Islet precursor cell (in vitro differentiated cells): ENCODE measurements at regions not wholly inside any gene's neighbourhood (a gene's known extent, or its start where the extent isn't known, plus 50 kb on each side); places are given as distances from the start of the nearest gene placed in this dataset.
"Not testable (repeated sequence)": the region's sequence is repeated elsewhere in the genome, so short reads cannot be mapped to it uniquely, and the experiment has no call there.

ENCODE experiments used
- DNase-seq: peaks from one replicate; pipeline ENCODE4 v3.0.0-alpha.2; 2018

DNA sequence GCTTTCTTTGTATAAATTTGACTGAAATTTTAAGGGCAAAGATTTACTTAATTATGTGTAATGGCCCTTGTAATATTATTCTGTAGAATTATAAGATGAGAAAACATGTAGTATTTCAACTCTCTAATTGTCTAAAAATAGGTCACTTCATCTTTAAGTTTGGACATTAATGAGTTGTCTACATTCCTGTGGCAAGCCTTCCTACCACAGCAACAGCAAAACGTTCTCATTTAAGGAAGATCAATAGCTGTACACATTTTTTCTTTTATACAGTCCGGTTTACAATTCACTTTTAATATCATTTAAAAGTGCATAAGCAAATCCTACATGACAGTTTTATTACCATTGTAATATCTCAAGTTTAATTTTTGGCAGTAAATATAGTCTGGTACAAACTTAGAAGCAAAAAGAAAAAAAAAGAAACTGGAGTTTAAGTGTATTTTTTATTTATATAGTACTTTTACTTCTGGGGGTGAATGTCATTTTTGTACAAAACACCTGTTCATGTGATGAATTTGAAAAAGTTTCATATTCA lies 501.8 kb downstream of the ZPLD1 start:
- no peak for DNase-seq

DNA sequence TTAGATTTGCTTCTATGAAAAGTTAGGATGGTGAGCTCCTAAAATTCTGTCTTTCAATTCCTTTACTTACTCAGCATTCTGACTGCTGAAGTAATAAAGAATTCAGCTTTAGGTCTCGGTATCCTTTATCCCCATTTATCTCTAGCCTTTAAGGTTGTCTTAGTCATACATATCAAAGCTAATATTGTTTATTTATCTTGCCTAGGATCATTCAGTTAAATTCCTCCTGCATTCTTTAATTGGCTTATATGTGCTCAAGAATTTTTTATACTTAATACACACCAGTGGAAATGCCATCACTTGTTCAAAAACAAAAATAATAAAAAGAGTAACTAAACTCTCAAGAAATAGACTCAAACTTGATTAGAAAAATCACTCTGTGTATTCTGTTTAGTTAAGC lies 507.0 kb downstream of the ZPLD1 start:
- DNase-seq, result no peak

DNA sequence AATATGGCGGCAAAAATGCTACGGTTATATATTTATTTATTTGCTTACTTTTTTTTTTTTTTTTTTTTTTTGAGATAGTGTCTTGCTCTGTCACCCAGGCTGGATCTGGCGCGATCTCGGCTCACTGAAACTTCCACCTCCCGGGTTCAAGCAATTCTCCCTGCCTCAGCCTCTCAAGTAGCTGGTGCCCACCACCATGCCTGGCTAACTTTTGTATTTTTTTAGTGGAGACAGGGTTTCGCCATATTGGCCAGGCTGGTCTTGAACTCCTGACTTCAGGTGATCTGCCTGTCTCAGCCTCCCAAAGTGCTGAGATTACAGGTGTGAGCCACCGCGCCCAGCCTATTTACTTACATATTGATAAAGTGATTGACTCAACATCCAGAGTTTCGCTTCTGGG lies 511.6 kb downstream of the ZPLD1 start:
- not testable (repeated sequence) for DNase-seq

- DNase-seq, result no peak
These were observed 537.5 kb downstream of the ZPLD1 start for GRCh38 chr3:102972350-102972749.

GRCh38 chr3:102974333-102974732 lies 539.5 kb downstream of the ZPLD1 start:
- DNase-seq, result no peak

GRCh38 chr3:102979191-102979590 lies 544.4 kb downstream of the ZPLD1 start:
- DNase-seq, result no peak

- no peak for DNase-seq
These were observed 545.0 kb downstream of the ZPLD1 start for GRCh38 chr3:102979682-102980354.

DNA sequence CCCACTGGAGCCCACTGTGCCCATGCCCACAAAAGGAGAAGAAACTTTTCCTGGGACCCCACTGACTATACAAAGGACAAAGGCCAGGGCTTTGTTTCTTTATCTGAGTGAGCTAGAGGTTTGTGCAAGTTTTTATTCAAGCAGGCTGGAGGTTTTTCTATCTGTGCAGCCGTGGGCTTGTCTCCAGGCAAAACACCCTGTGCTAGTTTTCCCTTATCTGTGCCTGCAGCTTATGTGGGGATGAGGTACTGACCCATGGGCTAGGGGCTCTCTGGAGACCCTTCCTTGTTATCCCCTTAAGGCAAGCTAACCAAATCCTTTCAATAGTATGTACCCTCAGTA lies 545.5 kb downstream of the ZPLD1 start:
- DNase-seq, result no peak

- DNase-seq, result no peak
These were observed 567.8 kb downstream of the ZPLD1 start for GRCh38 chr3:103002425-103003176.

DNA sequence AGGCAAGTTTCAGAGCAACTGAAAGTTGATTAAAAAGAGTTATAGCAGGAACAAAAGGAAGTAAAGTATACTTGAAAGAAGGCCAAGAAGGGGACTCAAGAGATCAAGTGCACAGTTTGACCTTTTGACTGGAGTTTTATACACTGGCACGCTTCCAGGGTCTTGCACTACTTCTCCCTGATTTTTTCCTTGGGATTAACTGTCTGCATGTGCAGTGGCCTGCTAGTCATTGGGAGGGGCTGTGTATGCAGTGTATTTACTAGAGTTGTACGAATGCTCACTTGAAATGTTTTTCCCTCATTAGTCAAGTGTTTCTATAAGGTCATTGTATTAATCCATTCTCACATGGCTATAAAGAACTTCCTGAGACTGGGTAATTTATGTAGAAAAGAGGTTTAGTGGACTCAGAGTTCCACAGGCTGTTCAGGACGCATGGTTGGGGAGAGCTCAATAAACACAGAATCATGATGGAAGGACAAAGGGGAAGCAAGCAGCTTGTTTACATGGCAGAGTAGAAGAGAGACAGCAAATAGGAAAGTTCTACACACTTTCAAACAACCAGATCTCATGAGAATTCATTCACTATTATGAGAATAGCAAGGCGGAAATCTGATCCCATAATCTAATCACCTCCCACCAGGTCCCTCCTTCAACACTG lies 571.8 kb downstream of the ZPLD1 start:
- no peak for DNase-seq

DNA sequence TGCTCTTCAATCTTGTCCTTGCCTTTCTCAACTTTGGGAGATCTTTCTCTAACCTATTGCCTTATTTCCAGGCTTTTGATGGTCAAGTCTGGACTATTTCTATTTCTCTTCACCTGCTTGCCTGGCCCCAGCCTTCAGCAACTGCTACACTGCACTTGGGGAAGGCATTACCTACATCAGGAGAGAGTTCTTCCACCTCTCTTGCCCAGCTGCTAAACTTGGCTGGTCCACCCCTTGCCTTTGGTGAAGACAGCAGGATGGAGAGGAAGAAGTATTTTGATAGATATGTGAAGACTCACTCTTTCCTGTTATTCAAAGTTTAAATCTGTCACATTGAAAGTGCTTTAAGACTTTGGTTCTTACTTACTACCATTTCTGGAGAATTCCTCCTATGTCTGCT lies 574.8 kb downstream of the ZPLD1 start:
- DNase-seq, result no peak

GRCh38 chr3:103025880-103026279 lies 591.1 kb downstream of the ZPLD1 start:
- no peak for DNase-seq

- DNase-seq, result no peak
These were observed 599.0 kb downstream of the ZPLD1 start for GRCh38 chr3:103033841-103034240.

DNA sequence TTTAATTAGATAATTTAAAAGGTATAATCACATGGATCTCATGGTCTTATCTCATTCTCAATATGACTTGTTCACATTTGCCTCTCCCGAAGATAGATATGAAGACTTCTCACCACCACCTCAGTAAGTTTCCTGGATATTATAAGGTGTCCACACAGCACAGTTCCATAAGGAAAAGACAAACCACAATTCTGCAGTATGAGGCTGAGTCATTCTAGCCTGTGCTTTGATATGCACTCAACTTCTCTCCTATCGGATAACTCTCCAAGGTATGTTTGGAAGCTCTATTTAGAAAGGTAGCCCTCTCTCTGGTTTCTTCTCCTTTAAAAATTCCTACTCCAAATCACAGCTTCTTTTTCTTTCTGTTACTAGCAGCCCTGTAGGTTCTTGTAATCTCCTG lies 612.8 kb downstream of the ZPLD1 start:
- no peak for DNase-seq

DNA sequence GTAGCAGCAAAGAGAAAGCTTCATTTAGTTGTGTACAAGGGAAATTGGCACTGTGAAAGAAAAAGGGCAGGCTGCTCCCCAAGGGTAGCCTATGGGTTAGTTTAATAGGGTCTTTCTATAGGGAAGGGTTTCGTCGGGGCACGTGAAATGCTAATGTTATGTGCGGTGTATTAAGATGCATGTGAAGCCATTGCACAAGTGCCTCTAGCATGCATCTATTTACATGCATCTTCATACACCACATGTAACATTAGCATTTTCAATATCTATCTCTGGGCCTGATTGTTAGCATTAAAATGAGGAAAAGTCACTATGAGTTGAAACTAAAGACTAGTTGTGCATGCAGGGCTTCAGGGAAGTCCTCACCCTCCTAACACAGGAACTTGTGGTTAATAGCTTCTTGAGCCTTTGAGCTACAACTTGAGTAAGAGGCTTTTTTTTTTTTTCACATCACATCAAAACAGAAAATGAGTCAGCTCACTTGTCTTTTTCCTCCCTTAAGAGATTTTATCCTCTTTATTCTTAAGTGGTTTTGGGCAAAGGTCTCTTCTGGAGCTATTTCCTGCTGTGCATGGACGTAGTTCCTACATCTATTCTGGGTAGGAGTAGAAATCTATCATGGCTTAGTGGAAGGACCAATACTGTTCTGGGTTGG lies 613.4 kb downstream of the ZPLD1 start:
- DNase-seq, result no peak

DNA sequence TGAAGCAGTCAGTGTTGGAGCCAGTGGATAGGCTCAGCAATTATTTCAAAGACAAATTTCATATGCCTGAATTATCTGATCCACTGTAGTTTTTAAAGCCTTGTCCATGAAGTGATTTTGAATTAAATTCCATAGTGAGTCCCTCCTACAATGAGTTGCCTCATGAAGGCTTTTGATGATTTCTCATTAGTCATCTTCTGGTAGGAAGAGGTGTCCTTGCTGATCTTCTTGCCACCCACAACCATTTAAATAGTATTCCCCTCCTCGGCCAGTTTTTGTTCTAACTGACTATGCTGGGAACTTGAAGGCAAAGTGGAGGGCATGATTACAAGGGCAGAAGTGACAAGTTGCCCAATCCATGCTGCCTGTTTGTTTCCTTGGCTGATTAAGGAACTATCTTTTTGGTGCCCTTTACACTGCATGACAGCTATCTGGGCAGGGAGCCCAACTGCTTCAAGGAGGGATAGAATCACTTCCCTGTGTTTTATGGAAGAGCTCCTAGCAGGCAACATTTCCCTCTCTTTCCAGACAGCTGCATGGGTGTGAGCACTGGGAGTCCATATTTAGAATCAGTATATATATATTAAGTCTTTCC lies 617.5 kb downstream of the ZPLD1 start:
- no peak for DNase-seq

GRCh38 chr3:103055021-103055520 lies 620.3 kb downstream of the ZPLD1 start:
- DNase-seq, result no peak

GRCh38 chr3:103056542-103056941 lies 621.7 kb downstream of the ZPLD1 start:
- no peak for DNase-seq

GRCh38 chr3:103057003-103057402 lies 622.2 kb downstream of the ZPLD1 start:
- DNase-seq, result no peak

GRCh38 chr3:103057487-103057886 lies 622.7 kb downstream of the ZPLD1 start:
- DNase-seq, result no peak

DNA sequence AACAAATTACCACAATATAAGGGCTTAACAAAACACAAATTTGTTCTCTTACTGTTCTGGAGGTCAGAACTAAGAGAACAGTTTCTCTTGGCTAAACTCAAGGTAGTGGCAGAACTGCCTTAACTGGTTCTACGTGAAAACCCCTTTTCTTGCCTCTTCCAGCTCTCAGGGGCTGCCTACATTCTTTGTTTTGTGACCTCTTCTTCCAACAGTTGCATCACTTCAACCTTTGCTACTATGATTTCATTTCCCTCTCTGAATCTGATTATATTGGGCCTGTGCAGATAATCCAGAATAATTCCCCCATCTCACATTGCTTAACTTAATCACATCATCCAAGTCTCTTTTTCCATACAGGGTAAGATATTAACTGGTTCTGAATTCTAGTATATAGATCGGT lies 624.6 kb downstream of the ZPLD1 start:
- no peak for DNase-seq

DNA sequence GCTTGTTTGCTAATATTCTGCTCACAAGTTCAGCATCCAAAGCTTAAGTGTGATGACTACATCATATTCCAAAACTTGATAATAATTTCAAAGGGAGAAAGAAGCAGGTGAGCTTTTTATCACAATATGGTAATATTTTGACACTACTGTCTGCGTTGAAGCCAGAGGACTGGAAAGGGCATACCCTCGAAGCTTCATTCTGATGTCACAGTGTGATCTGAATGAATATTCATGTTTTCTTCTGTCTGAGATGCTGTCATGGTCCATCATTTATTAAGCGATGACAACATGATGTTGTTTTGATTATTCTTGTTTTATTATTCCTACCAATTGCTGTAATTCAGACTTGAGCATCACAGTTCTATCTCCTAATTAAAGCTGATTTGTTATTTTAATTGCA lies 625.4 kb downstream of the ZPLD1 start:
- no peak for DNase-seq

DNA sequence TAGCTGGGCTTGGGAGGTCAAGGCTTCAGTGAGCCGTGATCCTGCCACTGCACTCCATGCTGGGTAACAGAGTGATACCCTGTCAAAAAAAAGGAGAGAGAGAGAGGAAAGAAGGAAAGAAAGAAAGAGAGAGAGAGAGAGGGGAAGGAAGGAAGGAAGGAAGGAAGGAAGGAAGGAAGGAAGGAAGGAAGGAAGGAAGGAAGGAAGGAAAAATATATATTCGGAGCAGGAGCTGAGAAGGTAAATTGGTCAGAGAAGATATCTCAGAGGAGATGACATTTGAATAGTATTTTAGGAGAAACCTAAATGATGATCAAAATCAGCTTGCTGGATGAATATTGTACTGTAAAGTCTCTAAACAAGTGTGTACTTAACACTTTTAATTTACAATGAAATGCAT lies 633.1 kb downstream of the ZPLD1 start:
- no peak for DNase-seq
